DOHH2 (cell line): ENCODE measurements at regions not wholly inside any gene's neighbourhood (a gene's known extent, or its start where the extent isn't known, plus 50 kb on each side); places are given as distances from the start of the nearest gene placed in this dataset.

Source experiments
- H3F3A ChIP-seq: fragments of 200-600 bp; sonication (generic), shearing (Covaris generic); 2 replicates; pipeline ENCODE4 v1.6.0; 2016; ENCODE audit warnings: antibody characterized with exemption, mild to moderate bottlenecking; ENCODE audit not compliant: control insufficient read depth, insufficient read depth
- H3K27ac ChIP-seq: fragments of 200-600 bp; sonication (generic); 2 replicates; pipeline ENCODE4 v1.5.1; 2014; ENCODE audit warnings: low read depth, mild to moderate bottlenecking, low read length, moderate library complexity
- H3K27me3 ChIP-seq: fragments of 200-600 bp; sonication (generic); 2 replicates; pipeline ENCODE4 v1.6.1; 2014; ENCODE audit warnings: mild to moderate bottlenecking, low read length, mixed read lengths; ENCODE audit not compliant: control insufficient read depth
- H3K36me3 ChIP-seq: fragments of 200-600 bp; sonication (generic); 2 replicates; pipeline ENCODE4 v1.6.1; 2014; ENCODE audit warnings: mild to moderate bottlenecking, low read length, moderate library complexity, mixed read lengths; ENCODE audit not compliant: control insufficient read depth
- H3K4me1 ChIP-seq: fragments of 200-600 bp; sonication (generic); 2 replicates; pipeline ENCODE4 v1.6.1; 2014; ENCODE audit warnings: mild to moderate bottlenecking, low read length, mixed read lengths; ENCODE audit not compliant: control insufficient read depth
- H3K4me2 ChIP-seq: fragments of 200-600 bp; sonication (generic); 2 replicates; pipeline ENCODE4 v1.6.0; 2014; ENCODE audit warnings: mild to moderate bottlenecking, low read length, moderate library complexity
- H3K4me3 ChIP-seq: fragments of 200-600 bp; sonication (generic); 2 replicates; pipeline ENCODE4 v1.5.1; 2014; ENCODE audit warnings: mild to moderate bottlenecking, low read length, mixed read lengths
- H3K79me2 ChIP-seq: fragments of 200-600 bp; sonication (generic); 2 replicates; pipeline ENCODE4 v1.6.1; 2014; ENCODE audit warnings: mild to moderate bottlenecking, low read length, mixed read lengths; ENCODE audit not compliant: control insufficient read depth
- H3K9me2 ChIP-seq: fragments of 200-600 bp; sonication (generic); replicated peaks from 2 replicates; pipeline ENCODE4 v1.6.1; 2014; ENCODE audit warnings: mild to moderate bottlenecking, low read length, mixed read lengths; ENCODE audit not compliant: control insufficient read depth
- H3K9me3 ChIP-seq: fragments of 200-600 bp; sonication (generic); 2 replicates; pipeline ENCODE4 v1.6.1; 2014; ENCODE audit warnings: antibody characterized with exemption, low read length, mixed read lengths; ENCODE audit not compliant: control insufficient read depth, insufficient read depth
- H4K20me1 ChIP-seq: fragments of 200-600 bp; sonication (generic); 2 replicates; pipeline ENCODE4 v1.6.0; 2014; ENCODE audit warnings: low read depth, mild to moderate bottlenecking, antibody characterized with exemption, low read length, moderate library complexity; ENCODE audit not compliant: control insufficient read depth, insufficient read depth
- CTCF ChIP-seq: fragments of 200-600 bp; sonication (generic); IDR thresholded peaks from one replicate; pipeline ENCODE4 v1.5.1; 2014; ENCODE audit warnings: antibody characterized with exemption, mild to moderate bottlenecking, low read depth, low read length; ENCODE audit not compliant: poor library complexity, severe bottlenecking
- EZH2phosphoT487 ChIP-seq: fragments of 200-600 bp; sonication (generic); IDR thresholded peaks from 2 replicates; pipeline ENCODE4 v1.6.1; 2017; ENCODE audit warnings: borderline replicate concordance, mild to moderate bottlenecking, antibody characterized with exemption, low read length, moderate library complexity, mixed read lengths

GRCh38 chr3:168485936-168486335, 390.2 kb upstream of the GOLIM4 start:
- H3K4me1 ChIP-seq = no peaks in the 10 kb centered on the region
- no peaks in the 10 kb centered on the region for H3K79me2 ChIP-seq
- H3K4me3 ChIP-seq = no peak overlapping the region
- no peak overlapping the region for H3K27ac ChIP-seq
- no peaks in the 10 kb centered on the region for H3K9me2 ChIP-seq
- TF ChIP-seq CTCF = no peak
- no peak for TF ChIP-seq EZH2phosphoT487
- no peaks in the 10 kb centered on the region for H3K9me3 ChIP-seq
- H3K27me3 ChIP-seq = no peaks in the 10 kb centered on the region
- no peaks in the 10 kb centered on the region for H3K36me3 ChIP-seq
- no peaks in the 10 kb centered on the region for H3F3A ChIP-seq
- no peak overlapping the region for H3K4me2 ChIP-seq
- no peaks in the 10 kb centered on the region for H4K20me1 ChIP-seq

- no peaks in the 10 kb centered on the region for H3K79me2 ChIP-seq
- H3K36me3 ChIP-seq = no peaks in the 10 kb centered on the region
- H3K9me3 ChIP-seq = no peaks in the 10 kb centered on the region
- no peaks in the 10 kb centered on the region for H3K27me3 ChIP-seq
- H3K4me3 ChIP-seq = no peak overlapping the region
- no peak for TF ChIP-seq CTCF
- no peak for TF ChIP-seq EZH2phosphoT487
- H3K27ac ChIP-seq = no peak overlapping the region
- H4K20me1 ChIP-seq = no peaks in the 10 kb centered on the region
- no peak overlapping the region for H3K4me2 ChIP-seq
- no peaks in the 10 kb centered on the region for H3K9me2 ChIP-seq
- no peaks in the 10 kb centered on the region for H3K4me1 ChIP-seq
- H3F3A ChIP-seq = no peaks in the 10 kb centered on the region
Observed at GRCh38 chr3:168476360-168476980, 380.7 kb upstream of the GOLIM4 start.

- Histone ChIP-seq H3K4me2 (no peak overlapping the region), H3K9me2 (no peaks in the 10 kb centered on the region)
Observed at GRCh38 chr3:168475704-168476103, 380.0 kb upstream of the GOLIM4 start.

More at GRCh38 chr3:168475704-168476103, 380.0 kb upstream of the GOLIM4 start:
- H4K20me1 ChIP-seq = no peaks in the 10 kb centered on the region
- H3K4me1 ChIP-seq = no peaks in the 10 kb centered on the region
- H3K27ac ChIP-seq = no peak overlapping the region
- TF ChIP-seq CTCF (no peak), EZH2phosphoT487 (no peak)
- H3F3A ChIP-seq = no peaks in the 10 kb centered on the region
- H3K27me3 ChIP-seq = no peaks in the 10 kb centered on the region
- no peaks in the 10 kb centered on the region for H3K79me2 ChIP-seq
- H3K9me3 ChIP-seq = no peaks in the 10 kb centered on the region
- H3K36me3 ChIP-seq = no peaks in the 10 kb centered on the region
- H3K4me3 ChIP-seq = no peak overlapping the region
